HepG2 (cell line): ENCODE measurements at regions not wholly inside any gene's neighbourhood (a gene's known extent, or its start where the extent isn't known, plus 50 kb on each side); places are given as distances from the start of the nearest gene placed in this dataset.

Experiments used
- ATAC-seq: fragments of 200-7000 bp; cut with Tn5 transposase; 3 replicates; pipeline ENCODE4 v1.9.1; 2020; ENCODE audit warnings: mild to moderate bottlenecking, moderate library complexity
- BruUV-seq: library from RNA; stranded (reverse); fragments of 400-500 nt; replicated peaks from 2 replicates; lab custom pipeline; 2021; lab: Mats Ljungman, UMichigan
- CTCF ChIA-PET: fragments of 300-600 bp; formaldehyde crosslinking; extraction: SDS; loops from one replicate; lab custom pipeline; 2021; ENCODE audit warnings: low total read pairs, inconsistent platforms, low intra/inter-chr PET ratio; lab: Yijun Ruan, JAX
- POLR2A ChIA-PET: fragments of 350-600 bp; sonication (Branson Sonifier 250); formaldehyde crosslinking; loops from one replicate; lab custom pipeline; 2020; ENCODE audit warnings: antibody characterized with exemption, inconsistent platforms; lab: Yijun Ruan, JAX
- DNase-seq: peaks from one replicate; pipeline ENCODE4 v3.0.0-alpha.2; 2015; ENCODE audit warnings: low spot score
- FAIRE-seq: peaks from 3 replicates; lab custom pipeline; 2011; peaks lifted over from hg19 to GRCh38; lab: Jason Lieb, UNC
- H2AFZ ChIP-seq: one replicate; pipeline ENCODE4 v1.6.1; 2011; ENCODE audit warnings: low read length, inconsistent platforms
- H3K27ac ChIP-seq: fragments of 300-600 bp; 3 replicates; pipeline ENCODE4 v1.8.0; 2011; ENCODE audit warnings: mixed run types, mild to moderate bottlenecking, mixed read lengths, low read length, inconsistent platforms; ENCODE audit not compliant: insufficient read depth; ENCODE audit errors: extremely low read length
- H3K27me3 ChIP-seq, 2 experiments: fragments of 200-600 bp in 1 of 2; 2 replicates in 1 of 2; 3 replicates in 1 of 2; pipeline versions ENCODE4 v1.6.0 to v1.8.0; 2011; ENCODE audit warnings: low read length in 2 of 2, mild to moderate bottlenecking in 2 of 2, moderate library complexity in 2 of 2, inconsistent platforms in 1 of 2; ENCODE audit not compliant: insufficient read depth in 2 of 2, control insufficient read depth in 1 of 2
- H3K36me3 ChIP-seq, 2 experiments: fragments of 200-600 bp in 1 of 2; replicated peaks in 1 of 2; 2 replicates in 1 of 2; 3 replicates in 1 of 2; pipeline versions ENCODE4 v1.5.1 to v1.8.0; 2011; ENCODE audit warnings: low read length in 2 of 2, inconsistent platforms in 1 of 2; ENCODE audit not compliant: insufficient read depth in 2 of 2, control insufficient read depth in 1 of 2
- H3K4me1 ChIP-seq: 2 replicates; pipeline ENCODE4 v1.5.1; 2012; ENCODE audit warnings: low read length, inconsistent platforms; ENCODE audit not compliant: insufficient read depth
- H3K4me2 ChIP-seq: 2 replicates; pipeline ENCODE4 v1.6.0; 2011; ENCODE audit warnings: low read depth, low read length, inconsistent platforms
- H3K4me3 ChIP-seq, 3 experiments: fragments of 200-600 bp in 1 of 3; sonication (generic), shearing (Covaris generic) in 1 of 3; replicated peaks in 1 of 3; 2 replicates each; pipeline ENCODE4 v1.5.1; 2011 to 2016; ENCODE audit warnings: low read length in 3 of 3, inconsistent platforms in 2 of 3, low read depth in 2 of 3, mild to moderate bottlenecking in 2 of 3, control low read depth in 1 of 3, mixed read lengths in 1 of 3; ENCODE audit not compliant: insufficient read depth in 1 of 3
- H3K79me2 ChIP-seq: one replicate; pipeline ENCODE4 v1.6.1; 2011; ENCODE audit warnings: low read length, inconsistent platforms; ENCODE audit not compliant: insufficient read depth
- H3K9ac ChIP-seq: 2 replicates; pipeline ENCODE4 v1.6.0; 2011; ENCODE audit warnings: mild to moderate bottlenecking, low read depth, low read length, inconsistent platforms; ENCODE audit not compliant: insufficient read depth
- H3K9me3 ChIP-seq: 2 replicates; pipeline ENCODE4 v1.5.1; 2012; ENCODE audit warnings: mild to moderate bottlenecking, low read length
- H4K20me1 ChIP-seq: 2 replicates; pipeline ENCODE4 v1.6.0; 2011; ENCODE audit warnings: inconsistent platforms, mild to moderate bottlenecking, low read length, moderate library complexity; ENCODE audit not compliant: insufficient read depth
- CTCF ChIP-seq: sonication (generic); formaldehyde crosslinking; IDR thresholded peaks from 2 replicates; pipeline ENCODE4 v1.5.0; 2020; ENCODE audit warnings: mild to moderate bottlenecking, missing genetic modification reagents, moderate library complexity
- ETV5 ChIP-seq: IDR thresholded peaks from 2 replicates; pipeline ENCODE4 v1.6.1; 2018; ENCODE audit warnings: missing biosample characterization, missing genetic modification reagents, inconsistent platforms, borderline replicate concordance
- EZH2 ChIP-seq: conservative IDR thresholded peaks from 2 replicates; pipeline ENCODE4 v1.6.1; 2012; ENCODE audit warnings: mild to moderate bottlenecking, low read depth, low read length, moderate library complexity
- NFKB2 ChIP-seq: sonication (generic); formaldehyde crosslinking; IDR thresholded peaks from 2 replicates; pipeline ENCODE4 v1.4.0; 2020; ENCODE audit warnings: missing genetic modification reagents, borderline replicate concordance
- POLR2AphosphoS5 ChIP-seq: IDR thresholded peaks from 2 replicates; pipeline ENCODE4 v1.6.1; 2012; ENCODE audit warnings: low read depth, low read length
- RARG ChIP-seq: sonication (generic); formaldehyde crosslinking; IDR thresholded peaks from 2 replicates; pipeline ENCODE4 v1.4.0; 2020; ENCODE audit warnings: low read depth, mild to moderate bottlenecking, missing genetic modification reagents
- REXO4 ChIP-seq: sonication (generic); formaldehyde crosslinking; IDR thresholded peaks from 2 replicates; pipeline ENCODE4 v1.8.0; 2022; ENCODE audit warnings: missing genetic modification reagents, mild to moderate bottlenecking, borderline replicate concordance
- SCMH1 ChIP-seq: sonication (generic); formaldehyde crosslinking; IDR thresholded peaks from 2 replicates; pipeline ENCODE4 v1.9.0; 2021; ENCODE audit warnings: missing genetic modification reagents, mild to moderate bottlenecking, borderline replicate concordance
- SNAPC5 ChIP-seq: sonication (generic); formaldehyde crosslinking; IDR thresholded peaks from 2 replicates; pipeline ENCODE4 v1.8.1; 2023; ENCODE audit warnings: mild to moderate bottlenecking, missing genetic modification reagents, borderline replicate concordance
- SNRNP70 ChIP-seq: fragments of 200-400 bp; formaldehyde crosslinking; IDR thresholded peaks from 2 replicates; pipeline ENCODE4 v1.6.1; 2017; ENCODE audit warnings: mild to moderate bottlenecking, low read depth, low read length, moderate library complexity
- ZNF331 ChIP-seq: sonication (generic); formaldehyde crosslinking; IDR thresholded peaks from 2 replicates; pipeline ENCODE4 v1.4.0; 2020; ENCODE audit warnings: missing genetic modification reagents
- ZNF432 ChIP-seq: sonication (generic); formaldehyde crosslinking; IDR thresholded peaks from 2 replicates; pipeline ENCODE4 v1.5.0; 2020; ENCODE audit warnings: missing genetic modification reagents, mild to moderate bottlenecking, borderline replicate concordance
- ZNF749 ChIP-seq: sonication (generic); formaldehyde crosslinking; IDR thresholded peaks from 2 replicates; pipeline ENCODE4 v1.8.0; 2022; ENCODE audit warnings: mild to moderate bottlenecking, missing genetic modification reagents, moderate library complexity, borderline replicate concordance
- WGBS: methylation state at CpG from one replicate; pipeline ENCODE4 v1.1.6; 2017; ENCODE audit warnings: low lambda C conversion rate; 5-methylcytosine and 5-hydroxymethylcytosine counted together
- in situ Hi-C: cut with HindIII; loops from 2 replicates; pipeline ENCODE4 v1.10.0; 2017; ENCODE audit warnings: low pct_unique_long_range_greater_than_20kb; ENCODE audit not compliant: extremely low pct_ligation_motif_present
- intact Hi-C: fragments of 100-400 bp; cut with micrococcal nuclease; formaldehyde crosslinking; loops from one replicate; pipeline ENCODE4 v1.10.0; 2022; ENCODE audit not compliant: unreplicated experiment
- TF ChIP-seq, protein P1 (sequence below): sonication (generic); formaldehyde crosslinking; IDR thresholded peaks from 2 replicates; pipeline ENCODE4 v1.5.1; 2020; ENCODE audit warnings: mild to moderate bottlenecking, missing genetic modification reagents, borderline replicate concordance

- TF ChIP-seq, protein P1, sequence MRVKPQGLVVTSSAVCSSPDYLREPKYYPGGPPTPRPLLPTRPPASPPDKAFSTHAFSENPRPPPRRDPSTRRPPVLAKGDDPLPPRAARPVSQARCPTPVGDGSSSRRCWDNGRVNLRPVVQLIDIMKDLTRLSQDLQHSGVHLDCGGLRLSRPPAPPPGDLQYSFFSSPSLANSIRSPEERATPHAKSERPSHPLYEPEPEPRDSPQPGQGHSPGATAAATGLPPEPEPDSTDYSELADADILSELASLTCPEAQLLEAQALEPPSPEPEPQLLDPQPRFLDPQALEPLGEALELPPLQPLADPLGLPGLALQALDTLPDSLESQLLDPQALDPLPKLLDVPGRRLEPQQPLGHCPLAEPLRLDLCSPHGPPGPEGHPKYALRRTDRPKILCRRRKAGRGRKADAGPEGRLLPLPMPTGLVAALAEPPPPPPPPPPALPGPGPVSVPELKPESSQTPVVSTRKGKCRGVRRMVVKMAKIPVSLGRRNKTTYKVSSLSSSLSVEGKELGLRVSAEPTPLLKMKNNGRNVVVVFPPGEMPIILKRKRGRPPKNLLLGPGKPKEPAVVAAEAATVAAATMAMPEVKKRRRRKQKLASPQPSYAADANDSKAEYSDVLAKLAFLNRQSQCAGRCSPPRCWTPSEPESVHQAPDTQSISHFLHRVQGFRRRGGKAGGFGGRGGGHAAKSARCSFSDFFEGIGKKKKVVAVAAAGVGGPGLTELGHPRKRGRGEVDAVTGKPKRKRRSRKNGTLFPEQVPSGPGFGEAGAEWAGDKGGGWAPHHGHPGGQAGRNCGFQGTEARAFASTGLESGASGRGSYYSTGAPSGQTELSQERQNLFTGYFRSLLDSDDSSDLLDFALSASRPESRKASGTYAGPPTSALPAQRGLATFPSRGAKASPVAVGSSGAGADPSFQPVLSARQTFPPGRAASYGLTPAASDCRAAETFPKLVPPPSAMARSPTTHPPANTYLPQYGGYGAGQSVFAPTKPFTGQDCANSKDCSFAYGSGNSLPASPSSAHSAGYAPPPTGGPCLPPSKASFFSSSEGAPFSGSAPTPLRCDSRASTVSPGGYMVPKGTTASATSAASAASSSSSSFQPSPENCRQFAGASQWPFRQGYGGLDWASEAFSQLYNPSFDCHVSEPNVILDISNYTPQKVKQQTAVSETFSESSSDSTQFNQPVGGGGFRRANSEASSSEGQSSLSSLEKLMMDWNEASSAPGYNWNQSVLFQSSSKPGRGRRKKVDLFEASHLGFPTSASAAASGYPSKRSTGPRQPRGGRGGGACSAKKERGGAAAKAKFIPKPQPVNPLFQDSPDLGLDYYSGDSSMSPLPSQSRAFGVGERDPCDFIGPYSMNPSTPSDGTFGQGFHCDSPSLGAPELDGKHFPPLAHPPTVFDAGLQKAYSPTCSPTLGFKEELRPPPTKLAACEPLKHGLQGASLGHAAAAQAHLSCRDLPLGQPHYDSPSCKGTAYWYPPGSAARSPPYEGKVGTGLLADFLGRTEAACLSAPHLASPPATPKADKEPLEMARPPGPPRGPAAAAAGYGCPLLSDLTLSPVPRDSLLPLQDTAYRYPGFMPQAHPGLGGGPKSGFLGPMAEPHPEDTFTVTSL (CRISPR knock-in tag), result no peak
These were observed 661.0 kb upstream of the MIR17HG start (continued) for GRCh38 chr13:90686442-90686841.

DNA sequence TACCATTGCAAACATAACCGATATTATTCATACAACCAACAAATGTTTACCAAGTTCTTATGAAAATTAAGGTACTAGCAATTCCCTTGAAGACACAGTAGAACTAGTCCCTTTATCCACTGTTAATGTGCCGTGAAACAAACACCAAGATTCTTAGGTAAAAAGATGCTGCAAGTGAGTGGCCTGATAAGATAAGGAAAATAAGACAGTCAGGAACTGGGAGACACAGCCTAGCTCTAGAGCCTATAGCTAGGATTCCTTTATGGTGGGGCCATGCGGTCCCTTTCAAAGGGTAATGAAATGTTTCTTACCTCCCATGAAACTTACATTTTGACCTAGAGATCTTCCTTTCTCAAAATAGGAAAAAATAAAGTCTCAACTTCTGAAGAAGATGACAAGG lies 658.4 kb upstream of the MIR17HG start:
- Histone ChIP-seq H3K4me1 (no peaks in the 10 kb centered on the region), H3K4me3 (no peak overlapping the region), H3K27me3 (no peaks in the 10 kb centered on the region), H3K9me3 (no peaks in the 10 kb centered on the region), H3K27ac (no peak overlapping the region), H3K79me2 (no peaks in the 10 kb centered on the region), H3K4me2 (no peak overlapping the region)
- DNase-seq (no peak), FAIRE-seq (no peak)
- ChIA-PET CTCF (no interaction called here), POLR2A (no interaction called here)
- in situ Hi-C loops, result no loop called here
- no peak for TF ChIP-seq ETV5 (CRISPR knock-in tag)
- TF ChIP-seq SNRNP70, result no peak
- TF ChIP-seq ZNF749, result no peak
- no peak for TF ChIP-seq SCMH1 (CRISPR knock-in tag)
- no peak for TF ChIP-seq CTCF (CRISPR knock-in tag)
- TF ChIP-seq REXO4 (CRISPR knock-in tag), result no peak
- no peak for TF ChIP-seq ZNF432 (CRISPR knock-in tag)
- TF ChIP-seq ZNF331 (CRISPR knock-in tag), result no peak
- TF ChIP-seq SNAPC5 (CRISPR knock-in tag), result no peak
- TF ChIP-seq NFKB2, result no peak
- no peak for TF ChIP-seq RARG
- no peak for TF ChIP-seq EZH2
- TF ChIP-seq POLR2AphosphoS5, result no peak
- TF ChIP-seq, all 625 proteins: peak for 0
- Histone ChIP-seq H3K9ac (no peak overlapping the region), H4K20me1 (no peaks in the 10 kb centered on the region), H3K36me3 (no peaks in the 10 kb centered on the region), H2AFZ (no peak overlapping the region)
- WGBS, result 0% methylated on average over 3 of the region's 3 CpGs
- BruUV-seq, result no TSS peak
- no peak for ATAC-seq
- intact Hi-C loops, result no loop called here
